ACC112 (cell line): ENCODE measurements at regions not wholly inside any gene's neighbourhood (a gene's known extent, or its start where the extent isn't known, plus 50 kb on each side); places are given as distances from the start of the nearest gene placed in this dataset.
"Not testable (repeated sequence)": the region's sequence is repeated elsewhere in the genome, so short reads cannot be mapped to it uniquely, and the experiment has no call there.

Source experiments
- H2AFZ ChIP-seq: fragments of 200-600 bp; sonication (generic); one replicate; pipeline ENCODE4 v1.6.0; 2017; ENCODE audit warnings: antibody characterized with exemption, low read length; ENCODE audit not compliant: unreplicated experiment
- H3K27ac ChIP-seq: fragments of 200-600 bp; sonication (generic); 2 replicates; pipeline ENCODE4 v1.5.1; 2014; ENCODE audit warnings: low read depth, mild to moderate bottlenecking, antibody characterized with exemption, low read length, moderate library complexity
- H3K27me3 ChIP-seq: fragments of 200-600 bp; sonication (generic); 2 replicates; pipeline ENCODE4 v1.6.1; 2014; ENCODE audit warnings: mild to moderate bottlenecking, antibody characterized with exemption, low read length, moderate library complexity, mixed read lengths; ENCODE audit not compliant: insufficient read depth
- H3K36me3 ChIP-seq: fragments of 200-600 bp; sonication (generic); 2 replicates; pipeline ENCODE4 v1.6.1; 2016; ENCODE audit warnings: mild to moderate bottlenecking, antibody characterized with exemption, low read length, moderate library complexity, mixed read lengths; ENCODE audit not compliant: insufficient read depth
- H3K4me1 ChIP-seq: fragments of 200-600 bp; sonication (generic); one replicate; pipeline ENCODE4 v1.6.1; 2016; ENCODE audit warnings: low read length, mixed read lengths; ENCODE audit not compliant: insufficient read depth, unreplicated experiment, control insufficient read depth
- H3K4me3 ChIP-seq: fragments of 200-600 bp; sonication (generic); 2 replicates; pipeline ENCODE4 v1.5.1; 2014; ENCODE audit warnings: mild to moderate bottlenecking, low read depth, low read length
- H3K79me2 ChIP-seq: fragments of 200-600 bp; sonication (generic); one replicate; pipeline ENCODE4 v1.6.0; 2016; ENCODE audit warnings: low read length; ENCODE audit not compliant: control insufficient read depth, unreplicated experiment, insufficient read depth

- peaks cover 26% of the 10 kb centered on the region for H3K4me1 ChIP-seq
- no peak overlapping the region for H3K4me3 ChIP-seq
- H3K36me3 ChIP-seq, result no peaks in the 10 kb centered on the region
- H2AFZ ChIP-seq, result no peak overlapping the region
- no peaks in the 10 kb centered on the region for H3K27me3 ChIP-seq
- no peaks in the 10 kb centered on the region for H3K79me2 ChIP-seq
- no peak overlapping the region for H3K27ac ChIP-seq
Observed at GRCh38 chr18:41072946-41073345, 882.1 kb upstream of the PIK3C3 start.

- Histone ChIP-seq H3K4me3 (no peak overlapping the region), H2AFZ (no peak overlapping the region), H3K4me1 (peaks cover 26% of the 10 kb centered on the region), H3K27ac (no peak overlapping the region), H3K27me3 (no peaks in the 10 kb centered on the region), H3K36me3 (no peaks in the 10 kb centered on the region), H3K79me2 (no peaks in the 10 kb centered on the region)
Observed at GRCh38 chr18:41071826-41072225, 883.2 kb upstream of the PIK3C3 start.

- Histone ChIP-seq H3K27me3 (no peaks in the 10 kb centered on the region), H3K27ac (no peak overlapping the region), H3K4me3 (no peak overlapping the region), H2AFZ (no peak overlapping the region), H3K79me2 (no peaks in the 10 kb centered on the region), H3K36me3 (no peaks in the 10 kb centered on the region), H3K4me1 (peaks cover 4% of the 10 kb centered on the region)
Observed at GRCh38 chr18:41069167-41069566, 885.9 kb upstream of the PIK3C3 start.

- H3K4me3 ChIP-seq, result no peak overlapping the region
- H3K27me3 ChIP-seq, result no peaks in the 10 kb centered on the region
- no peak overlapping the region for H3K27ac ChIP-seq
- peaks cover 4% of the 10 kb centered on the region for H3K4me1 ChIP-seq
- H2AFZ ChIP-seq, result no peak overlapping the region
- H3K79me2 ChIP-seq, result no peaks in the 10 kb centered on the region
- no peaks in the 10 kb centered on the region for H3K36me3 ChIP-seq
Observed at GRCh38 chr18:41064916-41065315, 890.1 kb upstream of the PIK3C3 start.

DNA sequence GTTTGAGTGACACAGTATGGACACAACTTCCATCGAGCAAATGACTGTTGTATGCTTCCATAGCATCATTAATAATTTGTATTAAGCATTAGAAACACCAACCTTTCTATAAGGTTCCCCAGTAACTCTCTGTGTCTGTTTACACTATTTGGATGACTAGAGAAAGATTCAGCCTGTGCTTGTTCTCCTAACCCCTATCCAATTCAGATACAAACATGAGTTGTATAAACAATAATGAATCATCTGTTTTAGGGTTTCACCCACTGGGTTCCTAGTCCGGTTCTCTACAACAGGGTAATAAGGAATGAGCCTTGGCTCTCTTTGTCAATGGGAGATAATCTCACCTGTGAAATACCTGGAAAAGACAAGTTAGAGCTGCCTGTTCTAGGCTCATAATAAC lies 894.1 kb upstream of the PIK3C3 start:
- H3K36me3 ChIP-seq, result no peaks in the 10 kb centered on the region
- H3K4me3 ChIP-seq, result no peak overlapping the region
- peaks cover 4% of the 10 kb centered on the region for H3K4me1 ChIP-seq
- H2AFZ ChIP-seq, result no peak overlapping the region
- no peaks in the 10 kb centered on the region for H3K27me3 ChIP-seq
- no peaks in the 10 kb centered on the region for H3K79me2 ChIP-seq
- no peak overlapping the region for H3K27ac ChIP-seq

- H3K27ac ChIP-seq, result no peak overlapping the region
- H3K4me3 ChIP-seq, result no peak overlapping the region
- no peaks in the 10 kb centered on the region for H3K36me3 ChIP-seq
- H2AFZ ChIP-seq, result no peak overlapping the region
- peaks cover 4% of the 10 kb centered on the region for H3K4me1 ChIP-seq
- H3K79me2 ChIP-seq, result no peaks in the 10 kb centered on the region
- no peaks in the 10 kb centered on the region for H3K27me3 ChIP-seq
Observed at GRCh38 chr18:41059126-41059415, 896.0 kb upstream of the PIK3C3 start.

DNA sequence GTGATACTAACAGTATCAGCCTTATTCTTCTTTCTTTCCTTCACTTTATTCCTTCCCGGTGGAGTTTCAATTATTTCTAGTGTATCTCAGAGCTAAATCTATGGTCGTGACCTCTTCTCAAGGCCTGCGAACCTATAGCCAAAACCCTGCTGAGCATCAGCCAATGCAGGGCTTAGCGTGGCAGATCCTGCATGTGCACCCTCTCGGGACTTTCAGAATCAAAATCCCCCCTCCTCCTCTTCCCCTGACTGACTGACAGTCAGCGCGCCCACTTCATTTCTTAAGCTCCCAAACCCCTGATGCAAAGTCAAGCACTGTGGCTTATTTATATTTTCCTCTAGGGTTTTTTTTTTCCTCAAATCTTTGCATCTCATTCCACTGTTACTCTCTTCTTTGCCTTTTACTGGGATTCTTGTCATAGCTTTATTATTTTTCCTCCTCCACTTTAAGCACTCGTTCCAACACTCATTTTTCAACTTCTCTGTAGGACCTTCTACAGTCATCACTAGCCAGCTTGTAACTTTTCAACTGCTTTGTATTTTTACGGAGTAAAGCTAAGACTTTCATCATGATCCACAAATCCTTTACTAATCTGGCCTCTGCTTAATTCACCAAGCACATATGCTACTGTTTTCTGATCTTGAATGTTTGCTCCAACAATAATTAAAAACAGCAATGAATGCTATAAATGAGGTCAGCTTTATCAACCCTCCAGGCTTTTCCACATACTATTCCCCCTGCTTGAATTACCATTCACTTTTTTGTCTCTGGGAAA lies 896.5 kb upstream of the PIK3C3 start:
- H3K27me3 ChIP-seq, result no peaks in the 10 kb centered on the region
- H3K27ac ChIP-seq, result no peak overlapping the region
- no peaks in the 10 kb centered on the region for H3K79me2 ChIP-seq
- H3K36me3 ChIP-seq, result no peaks in the 10 kb centered on the region
- peaks cover 4% of the 10 kb centered on the region for H3K4me1 ChIP-seq
- H2AFZ ChIP-seq, result no peak overlapping the region
- no peak overlapping the region for H3K4me3 ChIP-seq

DNA sequence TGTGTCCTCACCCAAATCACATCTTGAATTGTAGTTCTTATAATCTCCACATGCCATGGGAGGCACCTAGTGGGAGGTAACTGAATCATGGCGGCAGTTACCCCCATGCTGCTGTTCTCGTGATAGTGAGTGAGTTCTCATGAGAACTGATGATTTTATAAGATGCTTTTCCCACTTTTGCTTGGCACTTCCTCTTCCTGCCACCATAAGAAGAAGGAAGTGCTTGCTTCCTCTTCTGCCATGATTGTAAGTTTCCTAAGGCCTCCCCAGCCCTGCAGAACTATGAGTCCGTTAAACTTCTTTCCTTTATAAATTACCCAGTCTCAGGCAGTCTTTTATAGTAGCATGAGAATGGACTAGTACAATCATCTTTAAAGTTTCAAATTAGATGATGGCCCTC lies 902.4 kb upstream of the PIK3C3 start:
- H3K4me3 ChIP-seq, result no peak overlapping the region
- H3K27ac ChIP-seq, result no peak overlapping the region
- no peaks in the 10 kb centered on the region for H3K36me3 ChIP-seq
- H3K4me1 ChIP-seq, result no peaks in the 10 kb centered on the region
- H3K79me2 ChIP-seq, result no peaks in the 10 kb centered on the region
- H2AFZ ChIP-seq, result no peak overlapping the region
- H3K27me3 ChIP-seq, result no peaks in the 10 kb centered on the region

DNA sequence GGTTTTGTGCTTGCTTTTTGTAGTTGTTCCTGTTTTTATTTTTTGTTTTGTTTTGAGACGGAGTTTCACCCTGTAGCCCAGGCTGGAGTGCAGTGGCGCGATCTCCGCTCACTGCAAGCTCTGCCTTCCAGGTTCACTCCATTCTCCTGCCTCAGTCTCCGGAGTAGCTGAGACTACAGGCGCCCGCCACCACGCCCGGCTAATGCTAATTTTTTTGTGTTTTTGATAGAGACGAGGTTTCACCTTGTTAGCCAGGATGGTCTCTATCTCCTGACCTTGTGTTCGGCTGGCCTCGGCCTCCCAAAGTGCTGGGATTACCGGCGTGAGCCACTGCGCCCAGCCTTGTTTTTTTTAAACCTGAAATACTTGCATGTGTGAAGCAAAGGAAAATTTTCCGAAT lies 908.8 kb upstream of the PIK3C3 start:
- H3K27ac ChIP-seq, H3K36me3 ChIP-seq, H2AFZ ChIP-seq, H3K4me1 ChIP-seq, H3K79me2 ChIP-seq, H3K27me3 ChIP-seq, H3K4me3 ChIP-seq: not testable (repeated sequence)

DNA sequence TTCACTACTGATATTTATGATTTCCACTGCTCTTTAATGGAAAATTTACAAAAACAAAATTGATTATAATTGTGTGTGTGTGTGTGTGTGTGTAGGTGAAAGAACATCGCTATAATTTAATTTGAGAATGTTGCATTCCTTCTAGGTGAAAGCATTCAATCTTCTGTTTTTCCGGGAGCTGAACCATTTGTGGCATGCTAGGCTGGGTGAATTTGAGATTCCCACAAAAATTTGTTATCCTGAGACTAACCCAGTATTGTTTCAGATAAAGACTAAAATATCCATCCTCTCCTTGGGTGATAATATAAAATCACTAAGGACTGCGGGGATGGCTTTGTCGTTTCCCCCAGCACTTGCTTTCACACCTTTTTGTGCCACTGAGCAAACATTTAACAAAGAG lies 911.2 kb upstream of the PIK3C3 start:
- no peak overlapping the region for H3K27ac ChIP-seq
- no peaks in the 10 kb centered on the region for H3K79me2 ChIP-seq
- H3K36me3 ChIP-seq, result no peaks in the 10 kb centered on the region
- no peak overlapping the region for H3K4me3 ChIP-seq
- no peaks in the 10 kb centered on the region for H3K4me1 ChIP-seq
- no peaks in the 10 kb centered on the region for H3K27me3 ChIP-seq
- no peak overlapping the region for H2AFZ ChIP-seq

DNA sequence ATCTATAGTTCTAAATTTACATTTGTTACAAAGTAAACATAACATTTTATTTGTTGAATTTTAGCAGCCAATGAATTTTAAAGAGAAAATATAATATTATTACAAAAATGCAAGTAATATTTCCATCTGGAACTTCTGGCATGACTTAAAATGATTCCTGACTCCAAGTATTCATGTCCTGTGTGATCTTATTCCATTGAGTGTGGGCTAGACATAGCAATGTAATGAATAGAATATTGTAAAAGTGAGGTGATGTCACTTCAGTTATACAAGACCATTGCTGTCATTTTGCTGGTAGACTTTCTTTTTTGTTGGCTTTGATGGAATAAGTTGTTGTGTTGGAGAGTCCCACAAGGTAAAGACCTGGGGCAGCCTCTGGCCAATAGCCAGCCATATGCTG lies 912.2 kb upstream of the PIK3C3 start:
- H3K79me2 ChIP-seq, result no peaks in the 10 kb centered on the region

More for the DNA sequence above, 912.2 kb upstream of the PIK3C3 start:
- Histone ChIP-seq H3K27me3 (no peaks in the 10 kb centered on the region), H2AFZ (no peak overlapping the region), H3K36me3 (no peaks in the 10 kb centered on the region), H3K4me1 (peaks cover 3% of the 10 kb centered on the region), H3K27ac (no peak overlapping the region), H3K4me3 (no peak overlapping the region)
